GM19035 (cell line): ENCODE measurements at regions not wholly inside any gene's neighbourhood (a gene's known extent, or its start where the extent isn't known, plus 50 kb on each side); places are given as distances from the start of the nearest gene placed in this dataset.

Source experiments
- ATAC-seq: cut with Tn5 transposase; IDR thresholded peaks from one replicate; pipeline ENCODE4 v1.9.1; 2021; ENCODE audit not compliant: unreplicated experiment

DNA sequence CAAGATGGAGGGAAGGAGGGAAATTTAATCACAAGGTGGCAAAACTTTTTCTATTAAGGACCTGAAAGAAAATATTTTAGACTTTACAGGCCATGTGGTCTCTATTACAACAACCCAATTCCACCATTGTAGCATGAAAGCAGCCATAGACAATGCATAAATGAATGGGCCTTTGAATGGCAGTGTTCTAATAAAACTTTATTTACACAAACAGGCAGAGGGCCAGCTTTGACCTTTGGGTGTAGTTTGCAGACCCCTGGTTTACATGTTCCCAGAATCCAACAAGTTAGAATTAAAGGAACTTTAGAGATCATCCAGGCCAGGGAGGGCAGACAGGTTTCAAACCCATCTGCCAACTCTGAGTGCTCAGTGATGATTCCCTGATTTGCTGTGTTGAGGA, 95.2 kb downstream of the BANF2 start:
- no peak for ATAC-seq

GRCh38 chr20:17794400-17794799, 94.6 kb downstream of the BANF2 start:
- no peak for ATAC-seq

- ATAC-seq, result no peak
These were observed 94.2 kb downstream of the BANF2 start for GRCh38 chr20:17793986-17794385.

- no peak for ATAC-seq
These were observed 90.5 kb downstream of the BANF2 start for GRCh38 chr20:17790296-17790695.

GRCh38 chr20:17787816-17788215, 88.0 kb downstream of the BANF2 start:
- ATAC-seq, result no peak

DNA sequence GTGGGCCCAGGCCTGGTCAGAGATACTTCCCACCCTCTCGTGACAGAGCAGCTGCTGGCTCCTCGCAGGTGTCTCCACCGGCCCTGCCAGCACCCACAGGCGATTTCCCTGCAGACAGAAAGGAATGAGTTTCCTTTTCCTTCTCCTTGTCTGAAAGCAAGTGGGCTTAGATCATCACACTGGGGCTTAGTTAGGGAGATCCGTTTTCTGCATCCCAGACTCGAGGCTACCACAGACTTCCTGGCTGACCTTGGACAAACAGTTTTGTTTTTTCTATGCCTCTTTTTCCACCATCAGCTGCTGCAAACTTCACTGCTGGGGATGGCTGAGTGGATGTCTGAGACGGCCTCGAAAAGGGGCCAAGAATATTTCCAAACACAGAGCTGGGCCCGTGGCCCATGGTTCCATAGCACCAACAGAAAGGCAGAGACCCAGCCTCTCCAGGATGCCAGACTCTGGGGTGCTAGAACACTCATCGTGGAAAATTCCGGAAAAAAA, 86.5 kb downstream of the BANF2 start:
- no peak for ATAC-seq
